ENCODE measurements at regions not wholly inside any gene's neighbourhood (a gene's known extent, or its start where the extent isn't known, plus 50 kb on each side); places are given as distances from the start of the nearest gene placed in this dataset.

- DNase-seq: no peak
- H3K27ac ChIP-seq: no peak overlapping the region
- no peaks in the 10 kb centered on the region for H3K36me3 ChIP-seq (replicated peaks)
- in situ Hi-C loops (cut with HindIII; ENCODE audit: low pct_ligation_motif_present, low sequenced_read_pairs): no loop called here
- no peaks in the 10 kb centered on the region for H3K27me3 ChIP-seq (replicated peaks)
- TF ChIP-seq, protein P1, sequence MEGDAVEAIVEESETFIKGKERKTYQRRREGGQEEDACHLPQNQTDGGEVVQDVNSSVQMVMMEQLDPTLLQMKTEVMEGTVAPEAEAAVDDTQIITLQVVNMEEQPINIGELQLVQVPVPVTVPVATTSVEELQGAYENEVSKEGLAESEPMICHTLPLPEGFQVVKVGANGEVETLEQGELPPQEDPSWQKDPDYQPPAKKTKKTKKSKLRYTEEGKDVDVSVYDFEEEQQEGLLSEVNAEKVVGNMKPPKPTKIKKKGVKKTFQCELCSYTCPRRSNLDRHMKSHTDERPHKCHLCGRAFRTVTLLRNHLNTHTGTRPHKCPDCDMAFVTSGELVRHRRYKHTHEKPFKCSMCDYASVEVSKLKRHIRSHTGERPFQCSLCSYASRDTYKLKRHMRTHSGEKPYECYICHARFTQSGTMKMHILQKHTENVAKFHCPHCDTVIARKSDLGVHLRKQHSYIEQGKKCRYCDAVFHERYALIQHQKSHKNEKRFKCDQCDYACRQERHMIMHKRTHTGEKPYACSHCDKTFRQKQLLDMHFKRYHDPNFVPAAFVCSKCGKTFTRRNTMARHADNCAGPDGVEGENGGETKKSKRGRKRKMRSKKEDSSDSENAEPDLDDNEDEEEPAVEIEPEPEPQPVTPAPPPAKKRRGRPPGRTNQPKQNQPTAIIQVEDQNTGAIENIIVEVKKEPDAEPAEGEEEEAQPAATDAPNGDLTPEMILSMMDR (IDR thresholded peaks at IDR 0.05; ENCODE audit: low read depth, low read length, missing control alignments): no peak
- H3K4me3 ChIP-seq (ENCODE audit: low read depth, low read length): no peak overlapping the region
Observed at GRCh38 chr1:222420633-222421032, 127.3 kb downstream of the HHIPL2 start.

GRCh38 chr1:222418654-222419053, 129.2 kb downstream of the HHIPL2 start:
- Histone ChIP-seq H3K27ac (no peak overlapping the region), H3K4me3 (ENCODE audit: low read depth, low read length) (no peak overlapping the region), H3K27me3 (replicated peaks) (no peaks in the 10 kb centered on the region), H3K36me3 (replicated peaks) (no peaks in the 10 kb centered on the region)
- DNase-seq: no peak
- in situ Hi-C loops (cut with HindIII; ENCODE audit: low pct_ligation_motif_present, low sequenced_read_pairs): no loop called here
- TF ChIP-seq, protein P1 (IDR thresholded peaks at IDR 0.05; ENCODE audit: low read depth, low read length, missing control alignments): no peak

DNA sequence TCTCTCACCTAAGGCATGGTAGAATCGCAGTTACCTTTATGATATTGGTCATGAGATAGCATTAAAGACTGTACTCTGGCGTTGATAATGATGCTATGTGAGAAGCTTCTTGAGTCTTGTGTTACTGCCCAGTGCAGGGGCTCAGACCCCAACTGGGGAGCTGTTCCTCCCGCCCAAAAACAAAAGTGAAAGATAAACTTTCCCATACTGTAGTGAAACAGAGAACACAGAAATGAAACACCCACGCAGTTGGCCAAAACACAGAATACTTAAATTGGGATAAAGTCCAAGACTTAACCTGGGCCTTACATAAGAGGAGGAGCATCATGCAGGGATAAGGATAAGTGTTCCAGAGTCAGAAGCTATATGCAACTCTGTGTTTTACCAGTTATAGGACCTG, 130.6 kb downstream of the HHIPL2 start:
- no peak for DNase-seq
- Histone ChIP-seq H3K36me3 (replicated peaks) (no peaks in the 10 kb centered on the region), H3K27ac (no peak overlapping the region), H3K4me3 (ENCODE audit: low read depth, low read length) (no peak overlapping the region), H3K27me3 (replicated peaks) (no peaks in the 10 kb centered on the region)
- TF ChIP-seq, protein P1 (IDR thresholded peaks at IDR 0.05; ENCODE audit: low read depth, low read length, missing control alignments): no peak
- in situ Hi-C loops (cut with HindIII; ENCODE audit: low pct_ligation_motif_present, low sequenced_read_pairs): no loop called here

DNA sequence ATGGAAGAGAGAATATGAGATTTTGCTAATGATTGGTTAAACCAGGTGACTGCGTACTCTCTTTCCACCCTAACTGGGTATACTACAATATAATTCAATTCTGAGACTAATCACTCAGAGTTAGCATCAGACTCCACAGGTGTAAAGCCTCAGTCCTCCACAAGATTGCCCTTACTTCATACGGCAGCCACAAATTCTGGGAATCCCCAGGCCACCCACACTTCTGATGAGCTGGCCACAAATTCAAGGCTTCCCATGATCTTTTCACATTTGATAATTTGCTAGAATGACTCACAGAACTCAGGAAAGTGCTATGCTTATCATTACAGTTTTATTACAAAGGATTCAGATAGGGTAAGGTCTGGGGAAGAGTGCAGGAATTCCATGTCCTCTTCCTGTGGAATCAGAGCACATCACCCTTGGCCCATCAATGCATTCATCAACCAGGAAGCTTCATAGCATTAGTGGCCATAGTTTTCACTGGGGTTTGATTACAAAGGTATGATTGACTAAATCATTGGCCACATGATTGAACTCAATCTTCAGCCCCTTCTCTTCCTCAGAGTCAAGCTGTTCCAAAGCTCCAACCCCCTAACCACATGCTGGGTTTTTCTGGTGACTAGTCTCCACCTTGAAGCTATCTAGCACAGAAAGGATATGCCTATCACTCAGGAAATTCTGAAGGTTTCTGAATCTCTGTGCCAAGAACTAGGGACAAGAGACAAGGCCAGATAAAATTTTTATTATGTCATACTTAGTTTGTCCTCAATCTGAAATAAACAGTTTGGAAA, 131.7 kb downstream of the HHIPL2 start:
- no peaks in the 10 kb centered on the region for H3K36me3 ChIP-seq (replicated peaks)
- no peak overlapping the region for H3K4me3 ChIP-seq (ENCODE audit: low read depth, low read length)
- no peak for DNase-seq
- no peaks in the 10 kb centered on the region for H3K27me3 ChIP-seq (replicated peaks)
- H3K27ac ChIP-seq: no peak overlapping the region
- in situ Hi-C loops (cut with HindIII; ENCODE audit: low pct_ligation_motif_present, low sequenced_read_pairs): no loop called here
- TF ChIP-seq, protein P1 (IDR thresholded peaks at IDR 0.05; ENCODE audit: low read depth, low read length, missing control alignments): no peak

DNA sequence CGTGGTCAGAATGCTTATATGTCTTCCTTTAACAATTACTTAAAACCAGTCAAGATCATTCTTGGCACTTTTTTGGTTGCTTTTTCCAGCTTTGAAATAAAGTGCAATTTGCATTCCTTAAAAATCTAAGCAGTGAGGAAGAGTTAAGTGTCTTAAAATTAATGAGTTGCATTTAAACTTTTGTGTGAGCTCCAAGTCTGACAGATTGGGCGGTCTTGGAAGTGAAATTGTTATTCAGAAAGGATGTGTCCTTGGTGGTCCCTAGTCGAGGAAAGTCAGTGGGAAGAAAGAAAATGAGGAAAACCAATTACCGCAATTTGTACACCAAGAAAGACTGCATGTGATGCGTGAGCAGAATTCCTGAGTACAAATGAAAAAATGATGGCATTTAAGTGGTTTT, 132.5 kb downstream of the HHIPL2 start:
- no peak overlapping the region for H3K4me3 ChIP-seq (ENCODE audit: low read depth, low read length)
- H3K27ac ChIP-seq: no peak overlapping the region
- H3K36me3 ChIP-seq (replicated peaks): no peaks in the 10 kb centered on the region
- in situ Hi-C loops (cut with HindIII; ENCODE audit: low pct_ligation_motif_present, low sequenced_read_pairs): no loop called here
- no peaks in the 10 kb centered on the region for H3K27me3 ChIP-seq (replicated peaks)
- TF ChIP-seq, protein P1 (IDR thresholded peaks at IDR 0.05; ENCODE audit: low read depth, low read length, missing control alignments): no peak
- no peak for DNase-seq

All from brain microvascular endothelial cell (primary cell).